ENCODE measurements at regions not wholly inside any gene's neighbourhood (a gene's known extent, or its start where the extent isn't known, plus 50 kb on each side); places are given as distances from the start of the nearest gene placed in this dataset.

DNA sequence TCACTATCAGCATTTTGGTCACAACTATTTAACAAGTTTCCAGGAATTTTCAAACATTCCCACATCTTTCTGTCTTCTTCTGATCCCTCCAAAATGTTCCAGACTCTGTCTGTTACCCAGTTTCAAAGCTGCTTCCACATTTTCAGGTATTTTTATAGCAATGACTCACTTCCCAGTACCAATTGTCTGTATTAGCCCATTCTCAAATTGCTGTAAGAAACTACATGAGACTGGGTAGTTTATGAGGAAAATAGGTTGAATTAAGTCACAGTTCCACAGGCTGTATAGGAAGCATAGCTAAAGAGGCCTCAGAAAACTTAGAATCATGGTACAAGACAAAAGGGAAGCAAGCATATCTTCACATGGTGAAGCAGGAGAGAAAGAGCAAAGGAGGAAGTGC, 475.0 kb upstream of the PCDH7 start:
- Mint-ChIP-seq H3K9me3 (peaks cover 8% of the 10 kb centered on the region), H3K36me3 (no peaks in the 10 kb centered on the region), H3K27me3 (no peaks in the 10 kb centered on the region), H3K4me1 (ENCODE audit: unreplicated experiment) (no peaks in the 10 kb centered on the region), H3K4me3 (no peak overlapping the region), H3K27ac (no peak overlapping the region)
- TF ChIP-seq, protein P1, sequence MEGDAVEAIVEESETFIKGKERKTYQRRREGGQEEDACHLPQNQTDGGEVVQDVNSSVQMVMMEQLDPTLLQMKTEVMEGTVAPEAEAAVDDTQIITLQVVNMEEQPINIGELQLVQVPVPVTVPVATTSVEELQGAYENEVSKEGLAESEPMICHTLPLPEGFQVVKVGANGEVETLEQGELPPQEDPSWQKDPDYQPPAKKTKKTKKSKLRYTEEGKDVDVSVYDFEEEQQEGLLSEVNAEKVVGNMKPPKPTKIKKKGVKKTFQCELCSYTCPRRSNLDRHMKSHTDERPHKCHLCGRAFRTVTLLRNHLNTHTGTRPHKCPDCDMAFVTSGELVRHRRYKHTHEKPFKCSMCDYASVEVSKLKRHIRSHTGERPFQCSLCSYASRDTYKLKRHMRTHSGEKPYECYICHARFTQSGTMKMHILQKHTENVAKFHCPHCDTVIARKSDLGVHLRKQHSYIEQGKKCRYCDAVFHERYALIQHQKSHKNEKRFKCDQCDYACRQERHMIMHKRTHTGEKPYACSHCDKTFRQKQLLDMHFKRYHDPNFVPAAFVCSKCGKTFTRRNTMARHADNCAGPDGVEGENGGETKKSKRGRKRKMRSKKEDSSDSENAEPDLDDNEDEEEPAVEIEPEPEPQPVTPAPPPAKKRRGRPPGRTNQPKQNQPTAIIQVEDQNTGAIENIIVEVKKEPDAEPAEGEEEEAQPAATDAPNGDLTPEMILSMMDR (conservative IDR thresholded peaks at IDR 0.05): no peak
- no peak for DNase-seq (ENCODE audit: extremely low spot score, unreplicated experiment)

DNA sequence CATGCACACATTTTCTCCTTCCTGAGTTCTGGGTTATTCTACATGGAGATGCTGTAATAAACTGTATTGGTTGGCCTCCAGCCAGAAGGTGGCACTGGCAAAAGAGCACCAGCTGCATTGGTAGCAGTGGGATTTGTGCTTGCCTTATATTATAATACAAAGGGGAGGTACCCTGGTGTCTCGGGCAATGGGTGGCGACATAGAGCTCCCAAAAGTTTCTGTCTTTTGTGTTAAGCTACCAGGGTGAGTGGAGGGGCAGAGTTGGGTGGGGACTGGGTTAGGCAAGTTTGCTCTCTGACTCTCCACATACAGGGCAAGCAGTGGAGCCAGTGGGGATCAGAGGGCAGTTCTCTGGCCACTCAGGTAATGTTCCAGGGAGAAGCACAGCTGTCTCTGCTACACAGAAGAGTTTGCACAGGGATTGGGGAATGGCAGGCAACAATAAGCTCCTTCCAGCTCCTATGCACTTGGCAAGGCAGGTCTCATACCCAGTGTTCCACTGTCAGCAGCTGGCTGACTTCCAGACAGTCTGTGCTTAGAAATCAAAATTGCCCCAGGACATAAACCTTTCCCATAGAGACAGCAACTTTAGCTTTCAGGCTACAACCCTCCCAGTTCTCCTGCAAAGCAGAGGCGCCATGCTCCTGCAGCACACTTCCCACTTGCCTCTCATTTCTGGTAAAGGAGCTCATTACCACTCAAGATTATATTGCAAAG, 463.9 kb upstream of the PCDH7 start:
- Mint-ChIP-seq H3K4me3 (no peak overlapping the region), H3K9me3 (peaks cover 4% of the 10 kb centered on the region), H3K27me3 (no peaks in the 10 kb centered on the region), H3K36me3 (no peaks in the 10 kb centered on the region), H3K27ac (no peak overlapping the region), H3K4me1 (ENCODE audit: unreplicated experiment) (no peaks in the 10 kb centered on the region)
- TF ChIP-seq, protein P1 (conservative IDR thresholded peaks at IDR 0.05): no peak
- DNase-seq (ENCODE audit: extremely low spot score, unreplicated experiment): no peak

DNA sequence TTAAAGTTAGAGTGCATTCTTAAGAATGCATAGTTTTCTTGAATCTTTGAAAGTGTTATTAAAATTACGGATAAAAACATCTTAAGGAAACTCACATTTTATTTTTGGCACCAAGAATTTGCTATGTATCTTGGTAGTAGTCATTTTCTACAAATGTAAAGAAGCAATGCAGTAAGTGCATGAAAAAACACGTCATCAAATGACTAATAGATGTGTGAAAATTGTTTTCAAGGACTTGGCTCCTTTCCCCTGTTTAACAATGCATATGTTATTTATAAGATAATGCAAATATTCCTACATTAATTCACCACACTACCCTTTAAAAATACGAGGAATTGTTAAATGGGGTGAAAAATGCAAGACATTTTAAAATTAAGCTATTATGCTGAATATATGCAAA, 461.2 kb upstream of the PCDH7 start:
- TF ChIP-seq, protein P1 (conservative IDR thresholded peaks at IDR 0.05): no peak
- no peaks in the 10 kb centered on the region for H3K9me3 Mint-ChIP-seq
- no peaks in the 10 kb centered on the region for H3K4me1 Mint-ChIP-seq (ENCODE audit: unreplicated experiment)
- H3K4me3 Mint-ChIP-seq: no peak overlapping the region
- no peaks in the 10 kb centered on the region for H3K27me3 Mint-ChIP-seq
- H3K27ac Mint-ChIP-seq: no peak overlapping the region
- no peaks in the 10 kb centered on the region for H3K36me3 Mint-ChIP-seq
- DNase-seq (ENCODE audit: extremely low spot score, unreplicated experiment): no peak

DNA sequence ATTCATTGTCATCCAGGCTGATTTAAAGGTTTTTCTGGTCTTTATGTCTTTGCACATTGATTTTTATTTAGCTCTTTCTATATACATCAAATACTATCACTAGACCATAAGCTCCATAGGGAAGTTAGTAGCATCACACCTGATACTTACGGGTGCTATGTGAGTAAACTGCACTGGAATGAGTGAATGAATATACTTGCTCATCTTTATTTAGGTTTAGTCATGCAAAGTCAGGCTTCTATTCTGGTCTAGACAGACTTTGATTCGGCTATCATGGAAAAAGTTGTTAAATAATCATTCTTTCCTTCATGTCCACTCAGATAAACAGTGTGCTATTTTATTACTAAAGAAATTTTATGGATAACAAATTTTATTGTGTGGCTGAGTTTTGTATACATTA, 457.8 kb upstream of the PCDH7 start:
- DNase-seq (ENCODE audit: extremely low spot score, unreplicated experiment): no peak
- H3K4me1 Mint-ChIP-seq (ENCODE audit: unreplicated experiment): no peaks in the 10 kb centered on the region
- TF ChIP-seq, protein P1 (conservative IDR thresholded peaks at IDR 0.05): no peak
- no peak overlapping the region for H3K27ac Mint-ChIP-seq
- no peak overlapping the region for H3K4me3 Mint-ChIP-seq
- H3K36me3 Mint-ChIP-seq: no peaks in the 10 kb centered on the region
- no peaks in the 10 kb centered on the region for H3K9me3 Mint-ChIP-seq
- no peaks in the 10 kb centered on the region for H3K27me3 Mint-ChIP-seq

DNA sequence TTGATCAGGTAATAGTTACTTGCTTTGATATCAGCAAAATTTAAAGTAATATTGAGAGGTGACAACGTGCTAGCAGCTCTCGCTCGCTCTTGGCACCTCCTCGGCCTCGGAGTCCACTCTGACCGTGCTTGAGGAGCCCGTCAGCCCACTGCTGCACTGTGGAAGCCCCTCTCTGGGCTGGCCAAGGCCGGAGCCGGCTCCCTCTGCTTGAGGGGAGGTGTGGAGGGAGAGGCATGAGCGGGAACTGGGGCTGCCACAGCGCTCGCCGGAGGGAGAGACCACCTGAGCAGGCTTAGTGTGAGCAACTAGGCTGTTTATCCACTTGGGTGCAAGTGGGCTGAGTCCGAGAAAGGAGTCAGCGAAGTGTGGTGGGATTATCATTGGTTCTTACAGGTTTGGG, 455.7 kb upstream of the PCDH7 start:
- Mint-ChIP-seq H3K36me3 (no peaks in the 10 kb centered on the region), H3K4me1 (ENCODE audit: unreplicated experiment) (no peaks in the 10 kb centered on the region), H3K9me3 (no peaks in the 10 kb centered on the region), H3K4me3 (no peak overlapping the region), H3K27me3 (no peaks in the 10 kb centered on the region), H3K27ac (no peak overlapping the region)
- TF ChIP-seq, protein P1 (conservative IDR thresholded peaks at IDR 0.05): no peak
- no peak for DNase-seq (ENCODE audit: extremely low spot score, unreplicated experiment)

Measured in type B pancreatic cell (in vitro differentiated cells).